CD4-positive, alpha-beta T cell (primary cell): ENCODE measurements at regions not wholly inside any gene's neighbourhood (a gene's known extent, or its start where the extent isn't known, plus 50 kb on each side); places are given as distances from the start of the nearest gene placed in this dataset.

Experiments
- ATAC-seq: fragments of 200-7000 bp; cut with Tn5 transposase; one replicate; pipeline ENCODE4 v1.10.0; 2022; ENCODE audit warnings: mild to moderate bottlenecking; ENCODE audit not compliant: poor library complexity
- CTCF ChIA-PET: fragments of 350-600 bp; sonication (Branson Sonifier 250); formaldehyde crosslinking; loops from one replicate; lab custom pipeline; 2021; ENCODE audit warnings: antibody characterized with exemption, inconsistent platforms; lab: Charles Lee
- POLR2A ChIA-PET: fragments of 350-600 bp; sonication (Branson Sonifier 250); formaldehyde crosslinking; loops from one replicate; lab custom pipeline; 2021; ENCODE audit warnings: antibody characterized with exemption, inconsistent platforms; lab: Charles Lee
- DNase-seq, 14 experiments: peaks; one replicate each; pipeline ENCODE4 v3.0.0-alpha.2; 2013 to 2020; ENCODE audit warnings: mixed read lengths in 2 of 14
- H3K27ac ChIP-seq, 2 donors: one replicate each; pipeline versions ENCODE4 v1.5.1 to v1.7.0; 2013; ENCODE audit warnings: low read length in 2 of 2, low read depth in 1 of 2, mild to moderate bottlenecking in 1 of 2
- H3K27me3 ChIP-seq, 2 experiments: 1 replicate in 1 of 2; 2 replicates in 1 of 2; pipeline versions ENCODE4 v1.6.1 to v1.7.0; 2013; ENCODE audit warnings: low read length in 2 of 2, control low read depth in 1 of 2, mild to moderate bottlenecking in 1 of 2, moderate library complexity in 1 of 2; ENCODE audit not compliant: insufficient read depth in 2 of 2, control insufficient read depth in 1 of 2
- H3K36me3 ChIP-seq: one replicate; pipeline ENCODE4 v1.6.1; 2013; ENCODE audit warnings: low read length, control low read depth; ENCODE audit not compliant: insufficient read depth
- H3K4me1 ChIP-seq: one replicate; pipeline ENCODE4 v1.6.1; 2013; ENCODE audit warnings: low read length, control low read depth; ENCODE audit not compliant: insufficient read depth
- H3K4me3 ChIP-seq: one replicate; pipeline ENCODE4 v1.5.1; 2013; ENCODE audit warnings: mild to moderate bottlenecking, low read length, moderate library complexity
- H3K9me3 ChIP-seq, 2 experiments: 1 replicate in 1 of 2; 2 replicates in 1 of 2; pipeline versions ENCODE4 v1.6.1 to v1.7.0; 2013; ENCODE audit warnings: low read length in 2 of 2, mild to moderate bottlenecking in 2 of 2, control low read depth in 1 of 2, moderate library complexity in 1 of 2; ENCODE audit not compliant: control insufficient read depth in 1 of 2, insufficient read depth in 1 of 2
- H3K27ac Mint-ChIP-seq: one replicate; pipeline ENCODE4 v1.8.0; 2020; ENCODE audit warnings: mixed read lengths
- H3K27me3 Mint-ChIP-seq: one replicate; pipeline ENCODE4 v1.8.0; 2021; ENCODE audit warnings: mixed read lengths
- H3K36me3 Mint-ChIP-seq: one replicate; pipeline ENCODE4 v1.8.0; 2021; ENCODE audit warnings: low read depth, mixed read lengths
- H3K4me1 Mint-ChIP-seq: one replicate; pipeline ENCODE4 v1.8.0; 2021; ENCODE audit warnings: low read depth, mixed read lengths
- H3K4me3 Mint-ChIP-seq: one replicate; pipeline ENCODE4 v1.8.0; 2020; ENCODE audit warnings: mild to moderate bottlenecking, mixed read lengths
- H3K9me3 Mint-ChIP-seq: one replicate; pipeline ENCODE4 v1.8.0; 2020; ENCODE audit warnings: mixed read lengths
- intact Hi-C, 2 experiments: fragments of 100-400 bp; cut with DNase I in 1 of 2; cut with micrococcal nuclease in 1 of 2; formaldehyde crosslinking; loops; one replicate each; pipeline versions ENCODE4 v1.15.1 to v1.9.0; 2023 to 2025; cut with DNase I, micrococcal nuclease
- TF ChIP-seq, protein P1 (sequence below): fragments of 200-600 bp; IDR thresholded peaks from one replicate; pipeline ENCODE4 v1.8.0; 2022; ENCODE audit warnings: antibody characterized with exemption, mild to moderate bottlenecking

DNA sequence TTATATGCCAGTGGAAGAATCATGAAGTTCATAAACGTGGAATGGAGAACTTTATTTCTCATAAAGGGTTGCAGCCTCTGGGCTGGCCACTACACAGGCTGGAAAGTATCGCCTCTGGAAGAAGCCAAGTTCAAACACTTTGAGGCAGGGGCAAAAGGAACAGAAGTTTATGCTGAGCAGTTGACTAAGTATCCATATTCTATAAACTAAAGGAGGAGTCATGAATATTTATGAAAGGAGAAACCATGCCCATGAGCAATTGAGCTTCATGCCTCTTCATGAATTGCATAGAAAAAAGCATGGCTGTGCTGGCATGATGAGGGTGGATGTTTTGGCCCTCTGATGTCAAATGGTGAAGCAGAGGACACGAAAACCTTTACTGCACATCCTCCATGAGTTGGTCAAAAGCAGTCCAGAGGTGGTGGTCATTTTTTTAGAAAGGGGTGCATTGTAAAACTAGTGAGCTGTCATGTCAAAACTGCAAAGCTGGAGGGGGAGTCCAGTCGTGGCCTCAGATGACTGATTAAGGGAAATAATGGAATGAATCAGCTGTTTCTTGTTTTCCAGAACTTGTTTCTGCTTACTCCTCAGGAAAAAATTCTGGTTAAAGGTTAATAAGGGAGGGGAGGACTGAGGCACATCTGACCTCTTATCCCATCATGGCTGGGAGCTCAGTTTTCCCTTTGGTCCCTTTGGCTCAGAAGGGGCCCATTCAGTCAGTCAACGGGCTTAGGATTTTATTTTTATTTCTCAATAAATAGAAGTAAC, 276.7 kb downstream of the CHL1 start:
- peaks cover 5% of the 10 kb centered on the region for H3K27me3 Mint-ChIP-seq
- TF ChIP-seq, protein P1, sequence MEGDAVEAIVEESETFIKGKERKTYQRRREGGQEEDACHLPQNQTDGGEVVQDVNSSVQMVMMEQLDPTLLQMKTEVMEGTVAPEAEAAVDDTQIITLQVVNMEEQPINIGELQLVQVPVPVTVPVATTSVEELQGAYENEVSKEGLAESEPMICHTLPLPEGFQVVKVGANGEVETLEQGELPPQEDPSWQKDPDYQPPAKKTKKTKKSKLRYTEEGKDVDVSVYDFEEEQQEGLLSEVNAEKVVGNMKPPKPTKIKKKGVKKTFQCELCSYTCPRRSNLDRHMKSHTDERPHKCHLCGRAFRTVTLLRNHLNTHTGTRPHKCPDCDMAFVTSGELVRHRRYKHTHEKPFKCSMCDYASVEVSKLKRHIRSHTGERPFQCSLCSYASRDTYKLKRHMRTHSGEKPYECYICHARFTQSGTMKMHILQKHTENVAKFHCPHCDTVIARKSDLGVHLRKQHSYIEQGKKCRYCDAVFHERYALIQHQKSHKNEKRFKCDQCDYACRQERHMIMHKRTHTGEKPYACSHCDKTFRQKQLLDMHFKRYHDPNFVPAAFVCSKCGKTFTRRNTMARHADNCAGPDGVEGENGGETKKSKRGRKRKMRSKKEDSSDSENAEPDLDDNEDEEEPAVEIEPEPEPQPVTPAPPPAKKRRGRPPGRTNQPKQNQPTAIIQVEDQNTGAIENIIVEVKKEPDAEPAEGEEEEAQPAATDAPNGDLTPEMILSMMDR, result no peak
- no peaks in the 10 kb centered on the region for H3K4me1 Mint-ChIP-seq
- H3K27ac ChIP-seq, result no peak overlapping the region
- CTCF ChIA-PET, result no interaction called here
- DNase-seq, result no peak
- H3K9me3 ChIP-seq, result peaks cover 4 to 12% of the 10 kb centered on the region in 2 experiments
- H3K36me3 Mint-ChIP-seq, result no peaks in the 10 kb centered on the region
- no peak overlapping the region for H3K27ac Mint-ChIP-seq
- intact Hi-C loops, result no loop called here
- POLR2A ChIA-PET, result no interaction called here
- no peak for ATAC-seq
- no peaks in the 10 kb centered on the region for H3K27me3 ChIP-seq
- peaks cover 12% of the 10 kb centered on the region for H3K9me3 Mint-ChIP-seq
- H3K4me3 ChIP-seq, result no peak overlapping the region
- H3K36me3 ChIP-seq, result no peaks in the 10 kb centered on the region
- H3K4me1 ChIP-seq, result no peaks in the 10 kb centered on the region
- H3K4me3 Mint-ChIP-seq, result no peak overlapping the region

DNA sequence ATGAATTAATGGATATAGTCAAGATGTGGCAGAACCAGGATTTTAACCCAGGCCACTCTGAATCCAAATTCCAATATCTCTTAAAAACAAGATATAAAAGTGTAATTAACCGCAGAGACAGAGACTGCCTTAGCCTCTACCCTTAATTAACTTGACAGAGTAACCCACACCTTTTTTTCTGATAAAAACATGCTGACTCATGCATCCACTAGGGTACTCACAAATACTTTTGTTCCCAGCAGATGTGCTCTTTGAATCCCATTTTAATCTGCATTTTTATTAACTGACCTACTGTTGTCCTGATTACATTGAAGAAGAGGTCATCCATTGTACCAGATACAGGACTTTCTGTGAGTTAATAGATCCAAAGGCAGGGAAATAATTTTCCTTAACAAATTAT, 278.3 kb downstream of the CHL1 start:
- Mint-ChIP-seq H3K36me3 (no peaks in the 10 kb centered on the region), H3K4me3 (no peak overlapping the region), H3K27ac (no peak overlapping the region), H3K4me1 (no peaks in the 10 kb centered on the region), H3K27me3 (peaks cover 5% of the 10 kb centered on the region), H3K9me3 (peaks cover 15% of the 10 kb centered on the region)
- no peaks in the 10 kb centered on the region for H3K36me3 ChIP-seq
- no peak overlapping the region for H3K27ac ChIP-seq
- ATAC-seq, result no peak
- no peaks in the 10 kb centered on the region for H3K4me1 ChIP-seq
- peaks cover 4 to 12% of the 10 kb centered on the region in 2 experiments for H3K9me3 ChIP-seq
- CTCF ChIA-PET, result no interaction called here
- intact Hi-C loops, result no loop called here
- TF ChIP-seq, protein P1, result no peak
- no peak overlapping the region for H3K4me3 ChIP-seq
- POLR2A ChIA-PET, result no interaction called here
- H3K27me3 ChIP-seq, result no peaks in the 10 kb centered on the region
- DNase-seq, result no peak

DNA sequence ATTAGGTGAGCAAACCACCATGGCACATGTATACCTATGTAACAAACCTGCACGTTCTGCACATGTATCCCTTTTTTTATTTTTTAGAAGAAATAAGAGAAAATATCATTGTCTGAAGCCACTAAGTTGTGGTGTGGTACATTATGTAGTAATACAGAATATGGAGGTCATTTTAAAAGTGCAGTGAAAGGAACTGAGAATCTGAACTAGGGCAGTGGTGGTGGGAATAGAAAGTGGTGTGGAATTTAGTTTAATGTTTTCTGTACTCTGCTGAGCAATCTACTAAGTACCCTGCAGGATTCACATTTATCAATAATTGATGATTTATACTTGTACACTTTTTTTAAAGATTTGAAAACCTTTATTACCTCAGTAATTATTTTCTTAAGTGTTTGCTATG, 283.5 kb downstream of the CHL1 start:
- H3K27ac ChIP-seq, result no peak overlapping the region
- CTCF ChIA-PET, result no interaction called here
- no peak for DNase-seq
- H3K27me3 ChIP-seq, result no peaks in the 10 kb centered on the region
- no peaks in the 10 kb centered on the region for H3K36me3 ChIP-seq
- ATAC-seq, result no peak
- Mint-ChIP-seq H3K4me3 (no peak overlapping the region), H3K4me1 (peaks cover 6% of the 10 kb centered on the region), H3K27me3 (peaks cover 5% of the 10 kb centered on the region), H3K27ac (no peak overlapping the region), H3K36me3 (no peaks in the 10 kb centered on the region), H3K9me3 (peaks cover 7% of the 10 kb centered on the region)
- POLR2A ChIA-PET, result no interaction called here
- no peaks in the 10 kb centered on the region for H3K4me1 ChIP-seq
- H3K4me3 ChIP-seq, result no peak overlapping the region
- H3K9me3 ChIP-seq, result peaks cover 3 to 7% of the 10 kb centered on the region in 2 experiments
- intact Hi-C loops, result no loop called here
- TF ChIP-seq, protein P1, result no peak
